PC-3 (cell line): ENCODE measurements at regions not wholly inside any gene's neighbourhood (a gene's known extent, or its start where the extent isn't known, plus 50 kb on each side); places are given as distances from the start of the nearest gene placed in this dataset.
"Not testable (repeated sequence)": the region's sequence is repeated elsewhere in the genome, so short reads cannot be mapped to it uniquely, and the experiment has no call there.

ENCODE experiments used
- ATAC-seq: fragments of 200-7000 bp; cut with Tn5 transposase; 2 replicates; pipeline ENCODE4 v1.9.1; 2020; ENCODE audit warnings: mild to moderate bottlenecking, moderate library complexity
- BruUV-seq: library from RNA; stranded (reverse); fragments of 400-500 nt; replicated peaks from 2 replicates; lab custom pipeline; 2021; lab: Mats Ljungman, UMichigan
- CTCF ChIA-PET: fragments of 300-600 bp; sonication (Branson Sonifier 250); formaldehyde crosslinking; loops from one replicate; lab custom pipeline; 2022; ENCODE audit warnings: antibody characterized with exemption; lab: Charles Lee
- POLR2A ChIA-PET: fragments of 300-600 bp; sonication (Branson Sonifier 250); formaldehyde crosslinking; loops from one replicate; lab custom pipeline; 2022; ENCODE audit warnings: antibody characterized with exemption; ENCODE audit not compliant: unreplicated experiment; lab: Charles Lee
- DNase-seq: peaks from one replicate; pipeline ENCODE4 v3.0.0-alpha.2; 2015
- H2AFZ ChIP-seq: fragments of 300-600 bp; sonication (generic); 2 replicates; pipeline ENCODE4 v1.6.0; 2016; ENCODE audit warnings: antibody characterized with exemption, low read length
- H3F3A ChIP-seq: fragments of 300-600 bp; sonication (generic); one replicate; pipeline ENCODE4 v1.6.0; 2017; ENCODE audit warnings: antibody characterized with exemption, low read length, control low read depth, mild to moderate bottlenecking; ENCODE audit not compliant: unreplicated experiment
- H3K27ac ChIP-seq: fragments of 300-600 bp; sonication (generic); 2 replicates; pipeline ENCODE4 v1.5.1; 2016; ENCODE audit warnings: mild to moderate bottlenecking, low read length
- H3K27me3 ChIP-seq: fragments of 300-600 bp; sonication (generic); 2 replicates; pipeline ENCODE4 v1.6.1; 2016; ENCODE audit warnings: low read length, mixed read lengths
- H3K36me3 ChIP-seq: fragments of 300-600 bp; sonication (generic); 2 replicates; pipeline ENCODE4 v1.6.1; 2016; ENCODE audit warnings: low read depth, mixed run types, low read length, mixed read lengths
- H3K4me1 ChIP-seq: fragments of 300-600 bp; sonication (generic); 2 replicates; pipeline ENCODE4 v1.5.1; 2016; ENCODE audit warnings: low read length; ENCODE audit not compliant: insufficient read depth
- H3K4me2 ChIP-seq: fragments of 300-600 bp; sonication (generic); 2 replicates; pipeline ENCODE4 v1.6.0; 2016; ENCODE audit warnings: low read length
- H3K4me3 ChIP-seq: fragments of 300-600 bp; sonication (generic); 2 replicates; pipeline ENCODE4 v1.5.1; 2016; ENCODE audit warnings: mild to moderate bottlenecking, low read length, mixed read lengths
- H3K79me2 ChIP-seq: fragments of 300-600 bp; sonication (generic); 2 replicates; pipeline ENCODE4 v1.6.1; 2017; ENCODE audit warnings: low read length, mixed read lengths
- H3K9ac ChIP-seq: fragments of 300-600 bp; sonication (generic); 2 replicates; pipeline ENCODE4 v1.6.0; 2016; ENCODE audit warnings: mild to moderate bottlenecking, low read length
- H3K9me2 ChIP-seq: fragments of 300-600 bp; sonication (generic); replicated peaks from 2 replicates; pipeline ENCODE4 v1.6.1; 2016; ENCODE audit warnings: mixed run types, low read length, mixed read lengths
- H3K9me3 ChIP-seq: fragments of 300-600 bp; sonication (generic); 2 replicates; pipeline ENCODE4 v1.6.1; 2016; ENCODE audit warnings: low read length, mixed read lengths
- H4K20me1 ChIP-seq: fragments of 300-600 bp; sonication (generic); 2 replicates; pipeline ENCODE4 v1.6.1; 2016; ENCODE audit warnings: low read length, mixed read lengths
- EZH2 ChIP-seq: fragments of 300-600 bp; sonication (generic); IDR thresholded peaks from one replicate; pipeline ENCODE4 v1.6.1; 2017; ENCODE audit warnings: antibody characterized with exemption, mild to moderate bottlenecking, low read length; ENCODE audit not compliant: unreplicated experiment
- EZH2phosphoT487 ChIP-seq: fragments of 300-600 bp; sonication (generic); IDR thresholded peaks from 2 replicates; pipeline ENCODE4 v1.6.1; 2018; ENCODE audit warnings: mild to moderate bottlenecking, antibody characterized with exemption, low read length, borderline replicate concordance
- intact Hi-C: fragments of 100-400 bp; cut with micrococcal nuclease; formaldehyde crosslinking; loops from 2 replicates; pipeline ENCODE4 v1.9.0; 2023
- TF ChIP-seq, protein P1 (sequence below): fragments of 300-600 bp; sonication (generic); conservative IDR thresholded peaks from 2 replicates; pipeline ENCODE4 v1.5.1; 2017; ENCODE audit warnings: antibody characterized with exemption, low read depth, mild to moderate bottlenecking, low read length

DNA sequence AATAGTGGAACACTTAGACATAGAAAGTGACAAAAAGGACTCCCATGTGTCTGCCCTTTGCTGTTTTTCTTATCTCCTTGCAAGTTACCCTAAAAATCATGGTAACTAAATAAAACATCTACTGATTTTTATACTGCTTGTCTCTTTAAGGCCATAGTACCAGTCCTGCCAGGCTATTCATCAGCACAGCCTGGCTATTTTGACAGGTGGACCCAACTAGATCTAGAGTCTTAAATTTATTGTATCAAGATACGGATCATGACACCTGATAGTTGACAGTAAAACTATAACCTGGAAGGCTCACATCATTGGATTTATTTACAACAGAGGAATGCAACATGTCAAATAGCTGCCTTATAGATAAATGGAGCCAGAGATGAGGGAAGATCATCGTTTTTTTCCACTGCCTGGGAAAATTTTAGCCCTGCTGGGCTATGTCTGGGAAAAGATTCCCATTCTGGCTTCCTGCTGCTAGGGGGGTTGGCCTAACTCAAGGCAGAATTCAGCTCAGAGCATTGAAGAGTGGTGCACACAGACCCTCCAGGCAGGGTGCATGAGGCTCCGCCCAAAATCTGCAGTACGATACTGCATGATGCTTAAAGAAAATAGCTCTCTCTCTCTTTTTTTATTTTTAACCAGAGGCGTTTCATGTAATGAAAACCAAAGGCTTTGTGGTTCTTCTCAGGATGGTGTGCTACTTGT is 292.0 kb upstream of the FZD8 start:
- H3K9ac ChIP-seq: no peak overlapping the region
- TF ChIP-seq EZH2 (no peak), EZH2phosphoT487 (no peak)
- TF ChIP-seq, protein P1, sequence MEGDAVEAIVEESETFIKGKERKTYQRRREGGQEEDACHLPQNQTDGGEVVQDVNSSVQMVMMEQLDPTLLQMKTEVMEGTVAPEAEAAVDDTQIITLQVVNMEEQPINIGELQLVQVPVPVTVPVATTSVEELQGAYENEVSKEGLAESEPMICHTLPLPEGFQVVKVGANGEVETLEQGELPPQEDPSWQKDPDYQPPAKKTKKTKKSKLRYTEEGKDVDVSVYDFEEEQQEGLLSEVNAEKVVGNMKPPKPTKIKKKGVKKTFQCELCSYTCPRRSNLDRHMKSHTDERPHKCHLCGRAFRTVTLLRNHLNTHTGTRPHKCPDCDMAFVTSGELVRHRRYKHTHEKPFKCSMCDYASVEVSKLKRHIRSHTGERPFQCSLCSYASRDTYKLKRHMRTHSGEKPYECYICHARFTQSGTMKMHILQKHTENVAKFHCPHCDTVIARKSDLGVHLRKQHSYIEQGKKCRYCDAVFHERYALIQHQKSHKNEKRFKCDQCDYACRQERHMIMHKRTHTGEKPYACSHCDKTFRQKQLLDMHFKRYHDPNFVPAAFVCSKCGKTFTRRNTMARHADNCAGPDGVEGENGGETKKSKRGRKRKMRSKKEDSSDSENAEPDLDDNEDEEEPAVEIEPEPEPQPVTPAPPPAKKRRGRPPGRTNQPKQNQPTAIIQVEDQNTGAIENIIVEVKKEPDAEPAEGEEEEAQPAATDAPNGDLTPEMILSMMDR: no peak
- H3K4me1 ChIP-seq: peaks cover 17% of the 10 kb centered on the region
- H3K9me3 ChIP-seq: no peaks in the 10 kb centered on the region
- H3F3A ChIP-seq: no peaks in the 10 kb centered on the region
- H3K27ac ChIP-seq: no peak overlapping the region
- no peaks in the 10 kb centered on the region for H3K9me2 ChIP-seq
- POLR2A ChIA-PET: no interaction called here
- no peak overlapping the region for H2AFZ ChIP-seq
- H3K4me3 ChIP-seq: no peak overlapping the region
- DNase-seq (no peak), ATAC-seq (no peak)
- CTCF ChIA-PET: interaction anchor here (0.6 kb wide), 1 partner anchor 1074 kb away, joined by 3 read pairs; no protein-coding TSS in a partner anchor
- H3K79me2 ChIP-seq: no peaks in the 10 kb centered on the region
- no peaks in the 10 kb centered on the region for H3K36me3 ChIP-seq
- no peaks in the 10 kb centered on the region for H4K20me1 ChIP-seq
- no TSS peak for BruUV-seq
- H3K27me3 ChIP-seq: no peaks in the 10 kb centered on the region
- no peak overlapping the region for H3K4me2 ChIP-seq
- intact Hi-C loops: no loop called here

- POLR2A ChIA-PET: no interaction called here
- H2AFZ ChIP-seq: no peak overlapping the region
- H3K4me2 ChIP-seq: no peak overlapping the region
- no peak overlapping the region for H3K4me3 ChIP-seq
- H3K27ac ChIP-seq: no peak overlapping the region
- no TSS peak for BruUV-seq
- no peak for ATAC-seq
- no peaks in the 10 kb centered on the region for H3K9me2 ChIP-seq
- no peak overlapping the region for H3K9ac ChIP-seq
- H3K9me3 ChIP-seq: no peaks in the 10 kb centered on the region
- peaks cover 11% of the 10 kb centered on the region for H3K4me1 ChIP-seq
- intact Hi-C loops: no loop called here
- no peaks in the 10 kb centered on the region for H3K36me3 ChIP-seq
- no peaks in the 10 kb centered on the region for H4K20me1 ChIP-seq
- H3K27me3 ChIP-seq: no peaks in the 10 kb centered on the region
- no peaks in the 10 kb centered on the region for H3F3A ChIP-seq
- CTCF ChIA-PET: no interaction called here
- no peak for DNase-seq
- TF ChIP-seq, protein P1: no peak
- no peak for TF ChIP-seq EZH2phosphoT487
- no peak for TF ChIP-seq EZH2
- H3K79me2 ChIP-seq: no peaks in the 10 kb centered on the region
These were observed 291.4 kb upstream of the FZD8 start for GRCh38 chr10:35933491-35933890.

DNA sequence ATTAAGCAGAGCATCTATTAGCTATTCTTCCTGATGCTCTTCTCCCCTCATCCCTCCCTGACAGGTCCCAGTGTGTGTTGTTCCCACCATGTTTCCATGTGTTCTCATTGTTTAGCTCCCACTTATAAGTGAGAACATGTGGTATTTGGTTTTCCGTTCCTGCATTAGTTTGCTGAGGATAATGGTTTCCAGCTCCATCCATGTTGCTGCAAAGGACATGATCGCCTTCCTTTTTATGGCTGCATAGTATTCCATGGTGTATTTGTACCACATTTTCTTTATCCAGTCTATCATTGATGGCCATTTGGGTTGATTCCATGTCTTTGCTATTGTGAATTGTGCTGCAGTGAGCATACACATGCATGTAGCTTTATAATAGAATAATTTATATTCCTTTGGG is 287.9 kb upstream of the FZD8 start:
- H3K4me1 ChIP-seq, ATAC-seq, H3K4me2 ChIP-seq, H3K27me3 ChIP-seq, H3K9me3 ChIP-seq, H2AFZ ChIP-seq, intact Hi-C loops, H4K20me1 ChIP-seq, H3K9me2 ChIP-seq, H3K4me3 ChIP-seq, H3K36me3 ChIP-seq, H3K9ac ChIP-seq, CTCF ChIA-PET, BruUV-seq, H3K79me2 ChIP-seq, H3K27ac ChIP-seq, H3F3A ChIP-seq, DNase-seq: not testable (repeated sequence)
- POLR2A ChIA-PET: interaction anchor here (0.5 kb wide), 1 partner anchor 77 kb away, joined by 3 read pairs; no protein-coding TSS in a partner anchor
